Mucosa of descending colon (tissue), 3 donors: ENCODE measurements at regions not wholly inside any gene's neighbourhood (a gene's known extent, or its start where the extent isn't known, plus 50 kb on each side); places are given as distances from the start of the nearest gene placed in this dataset.

ENCODE experiments used
- ATAC-seq: fragments of 200-7000 bp; cut with Tn5 transposase; one replicate; pipeline ENCODE4 v1.9.1; 2020; ENCODE audit warnings: mild to moderate bottlenecking, moderate library complexity
- DNase-seq, 3 donors: peaks; one replicate each; pipeline ENCODE4 v3.0.0-alpha.2; 2020
- H3K36me3 ChIP-seq: fragments of 200-600 bp; one replicate; pipeline ENCODE4 v1.8.0; 2021; ENCODE audit warnings: low read depth, mild to moderate bottlenecking
- H3K4me1 ChIP-seq: fragments of 200-600 bp; one replicate; pipeline ENCODE4 v1.8.0; 2021; ENCODE audit warnings: low read depth, mild to moderate bottlenecking
- H3K4me3 ChIP-seq: fragments of 200-600 bp; one replicate; pipeline ENCODE4 v1.8.0; 2021; ENCODE audit warnings: mild to moderate bottlenecking
- H3K9me3 ChIP-seq: fragments of 200-600 bp; one replicate; pipeline ENCODE4 v1.8.0; 2021; ENCODE audit warnings: mild to moderate bottlenecking
- CTCF ChIP-seq: fragments of 200-600 bp; IDR thresholded peaks from one replicate; pipeline ENCODE4 v1.8.0; 2022; ENCODE audit warnings: antibody characterized with exemption, mild to moderate bottlenecking
- intact Hi-C, 2 donors: fragments of 100-400 bp; cut with DNase I in 1 of 2; cut with micrococcal nuclease in 1 of 2; formaldehyde crosslinking; loops; one replicate each; pipeline versions ENCODE4 v1.11.0 to v1.11.1; 2022; cut with DNase I, micrococcal nuclease
- donor health status: DM: no; HTN: no; CAD: no; lungs with moderate emphysema.
- donor health status: DM: no; HTN: no; CAD: no.
- donor health status: DM: no; HTN: yes; CAD: no.

- no peaks in the 10 kb centered on the region for H3K4me1 ChIP-seq
- TF ChIP-seq CTCF = no peak
- H3K36me3 ChIP-seq = no peaks in the 10 kb centered on the region
- DNase-seq = no peak
- intact Hi-C loops = no loop called here
- no peaks in the 10 kb centered on the region for H3K9me3 ChIP-seq
- no peak for ATAC-seq
- H3K4me3 ChIP-seq = no peak overlapping the region
These were observed 116.7 kb upstream of the NCAM1 start for GRCh38 chr11:112844517-112844916.

- Histone ChIP-seq H3K36me3 (no peaks in the 10 kb centered on the region), H3K4me3 (no peak overlapping the region), H3K9me3 (no peaks in the 10 kb centered on the region), H3K4me1 (no peaks in the 10 kb centered on the region)
- no peak for TF ChIP-seq CTCF
- ATAC-seq (no peak), DNase-seq (no peak)
- intact Hi-C loops = no loop called here
These were observed 113.7 kb upstream of the NCAM1 start for GRCh38 chr11:112847568-112847967.

GRCh38 chr11:112852143-112852866 lies 108.9 kb upstream of the NCAM1 start:
- H3K36me3 ChIP-seq = no peaks in the 10 kb centered on the region
- TF ChIP-seq CTCF = no peak
- H3K9me3 ChIP-seq = no peaks in the 10 kb centered on the region
- intact Hi-C loops = no loop called here
- ATAC-seq = no peak
- DNase-seq = no peak
- no peaks in the 10 kb centered on the region for H3K4me1 ChIP-seq
- no peak overlapping the region for H3K4me3 ChIP-seq

GRCh38 chr11:112856133-112856532 lies 105.1 kb upstream of the NCAM1 start:
- H3K4me3 ChIP-seq = no peak overlapping the region
- intact Hi-C loops = no loop called here
- no peaks in the 10 kb centered on the region for H3K4me1 ChIP-seq
- TF ChIP-seq CTCF = no peak
- peaks cover 3% of the 10 kb centered on the region for H3K9me3 ChIP-seq
- no peak for DNase-seq
- no peaks in the 10 kb centered on the region for H3K36me3 ChIP-seq
- no peak for ATAC-seq

GRCh38 chr11:112856591-112856990 lies 104.6 kb upstream of the NCAM1 start:
- no peak for TF ChIP-seq CTCF
- intact Hi-C loops = no loop called here
- H3K4me3 ChIP-seq = no peak overlapping the region
- no peaks in the 10 kb centered on the region for H3K4me1 ChIP-seq
- ATAC-seq (no peak), DNase-seq (no peak)
- H3K36me3 ChIP-seq = no peaks in the 10 kb centered on the region
- H3K9me3 ChIP-seq = peaks cover 6% of the 10 kb centered on the region
